ENCODE measurements at regions not wholly inside any gene's neighbourhood (a gene's known extent, or its start where the extent isn't known, plus 50 kb on each side); places are given as distances from the start of the nearest gene placed in this dataset.
A peak's percentile ranks its signal among the peaks of the same experiment; 100 is the strongest.

GRCh38 chr3:40677749-40678148 is 153.0 kb downstream of the ZNF621 start:
- H3K4me3 ChIP-seq (replicated peaks; ENCODE audit: insufficient read depth, low read length): no peak overlapping the region
- no peak for DNase-seq (ENCODE audit: low read depth in 1 of 2, low spot score in 1 of 2)
- no peak for TF ChIP-seq REST (IDR thresholded peaks at IDR 0.05; ENCODE audit: insufficient replicate concordance, low read depth)
- TF ChIP-seq CTCF (IDR thresholded peaks at IDR 0.05; ENCODE audit: insufficient read depth, low read length): no peak
- no peak for TF ChIP-seq GABPA (IDR thresholded peaks at IDR 0.05; ENCODE audit: low read depth)
- no peak for TF ChIP-seq POLR2AphosphoS5 (IDR thresholded peaks at IDR 0.05; ENCODE audit: low read depth)
- TF ChIP-seq SPI1 (IDR thresholded peaks at IDR 0.05; ENCODE audit: borderline replicate concordance, low read depth): no peak
- no peak overlapping the region for H3K27ac ChIP-seq (replicated peaks)
- no peaks in the 10 kb centered on the region for H3K27me3 ChIP-seq (ENCODE audit: insufficient read depth, poor library complexity, severe bottlenecking)

- TF ChIP-seq REST (IDR thresholded peaks at IDR 0.05; ENCODE audit: insufficient replicate concordance, low read depth) (no peak), GABPA (IDR thresholded peaks at IDR 0.05; ENCODE audit: low read depth) (no peak)
- no peak overlapping the region for H3K4me3 ChIP-seq (replicated peaks; ENCODE audit: insufficient read depth, low read length)
- no peaks in the 10 kb centered on the region for H3K27me3 ChIP-seq (ENCODE audit: insufficient read depth, poor library complexity, severe bottlenecking)
- H3K27ac ChIP-seq (replicated peaks): no peak overlapping the region
- DNase-seq (ENCODE audit: low read depth in 1 of 2, low spot score in 1 of 2): no peak
Measured at GRCh38 chr3:40679290-40679689, 154.5 kb downstream of the ZNF621 start.

- H3K27ac ChIP-seq (replicated peaks): no peak overlapping the region
- TF ChIP-seq POLR2AphosphoS5 (IDR thresholded peaks at IDR 0.05; ENCODE audit: low read depth): no peak
- TF ChIP-seq SPI1 (IDR thresholded peaks at IDR 0.05; ENCODE audit: borderline replicate concordance, low read depth): peak; percentile 68; the same call in 1 of the 2 replicates
- H3K27me3 ChIP-seq (ENCODE audit: insufficient read depth, poor library complexity, severe bottlenecking): no peaks in the 10 kb centered on the region
- DNase-seq (ENCODE audit: low read depth in 1 of 2, low spot score in 1 of 2): no peak
- no peak overlapping the region for H3K4me3 ChIP-seq (replicated peaks; ENCODE audit: insufficient read depth, low read length)
Measured at GRCh38 chr3:40680685-40681657, 156.2 kb downstream of the ZNF621 start.

- DNase-seq (ENCODE audit: low read depth in 1 of 2, low spot score in 1 of 2): no peak
- TF ChIP-seq REST (IDR thresholded peaks at IDR 0.05; ENCODE audit: insufficient replicate concordance, low read depth) (no peak), GABPA (IDR thresholded peaks at IDR 0.05; ENCODE audit: low read depth) (no peak), CTCF (IDR thresholded peaks at IDR 0.05; ENCODE audit: insufficient read depth, low read length) (no peak), SPI1 (IDR thresholded peaks at IDR 0.05; ENCODE audit: borderline replicate concordance, low read depth) (no peak), POLR2AphosphoS5 (IDR thresholded peaks at IDR 0.05; ENCODE audit: low read depth) (no peak)
- H3K27me3 ChIP-seq (ENCODE audit: insufficient read depth, poor library complexity, severe bottlenecking): no peaks in the 10 kb centered on the region
- no peak overlapping the region for H3K27ac ChIP-seq (replicated peaks)
- H3K4me3 ChIP-seq (replicated peaks; ENCODE audit: insufficient read depth, low read length): no peak overlapping the region
Measured at GRCh38 chr3:40681658-40682055, 156.9 kb downstream of the ZNF621 start.
